ENCODE measurements at regions not wholly inside any gene's neighbourhood (a gene's known extent, or its start where the extent isn't known, plus 50 kb on each side); places are given as distances from the start of the nearest gene placed in this dataset. TPM values are rescaled to one million over a fixed set of nuclear protein-coding genes. Genes with fewer than 3 reads are reported as not detected.

GRCh38 chr7:121449329-121449728, 53.2 kb upstream of the FAM3C start:
- DNase-seq, result no peak

DNA sequence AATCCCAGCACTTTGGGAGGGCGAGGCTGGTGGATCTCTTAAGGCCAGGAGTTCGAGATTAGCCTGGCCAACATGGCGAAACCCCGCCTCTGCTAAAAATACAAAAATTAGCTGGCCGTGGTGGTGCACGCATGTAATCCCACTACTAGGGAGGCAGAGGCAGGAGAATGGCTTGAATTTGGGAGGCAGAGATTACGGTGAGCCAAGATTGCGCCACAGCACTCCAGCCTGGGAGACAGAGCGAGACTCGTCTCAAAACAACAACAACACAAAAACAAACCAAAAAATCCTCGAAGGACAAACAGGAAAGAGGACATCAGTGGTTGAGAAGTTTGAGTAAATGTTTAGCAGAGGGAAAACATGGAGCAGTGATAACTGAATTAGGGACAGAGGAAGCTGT, 52.3 kb upstream of the FAM3C start:
- no peak for DNase-seq

GRCh38 chr7:121447911-121448300, 51.8 kb upstream of the FAM3C start:
- no peak for DNase-seq

DNA sequence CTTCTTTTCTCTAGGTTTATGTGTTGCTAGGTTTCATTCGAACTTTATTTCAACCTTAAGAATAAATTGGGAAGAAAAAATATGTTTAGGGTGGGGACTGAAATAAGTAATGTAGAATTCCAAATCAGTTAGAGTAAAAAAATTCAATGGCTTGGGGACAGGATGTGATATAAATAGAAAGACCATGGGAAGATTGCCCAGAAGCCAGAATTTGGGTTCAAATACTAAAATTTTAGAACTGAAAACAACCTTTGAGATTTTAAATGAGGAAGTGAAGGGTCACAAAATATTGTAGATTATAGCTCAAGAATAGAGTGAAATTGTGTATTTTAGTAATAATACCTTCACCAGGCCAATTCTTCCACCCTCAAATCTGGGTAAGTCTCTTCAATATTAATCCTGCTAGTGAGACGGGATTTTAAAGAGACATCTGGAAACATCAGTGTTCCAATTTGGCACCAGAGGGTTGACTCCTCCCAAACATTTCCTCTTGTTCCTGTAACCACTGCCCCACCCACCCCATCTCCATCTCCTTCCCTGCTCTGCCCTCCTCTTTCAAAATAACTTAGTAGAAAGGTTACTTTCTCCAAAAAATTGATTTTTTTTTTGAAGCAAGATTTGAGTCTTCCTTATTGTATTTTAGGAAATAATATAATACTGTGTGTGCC, 51.3 kb upstream of the FAM3C start:
- no peak for DNase-seq

- DNase-seq, result no peak
Measured at GRCh38 chr7:121446526-121446925, 50.4 kb upstream of the FAM3C start.

Small RNA genes in the stretch of these regions (small RNA-seq; reads per million reads assigned to genes)
- gene RN7SKP277, result not detected

Measured in occipital lobe (tissue), 2 donors.